ENCODE measurements at regions not wholly inside any gene's neighbourhood (a gene's known extent, or its start where the extent isn't known, plus 50 kb on each side); places are given as distances from the start of the nearest gene placed in this dataset.
"Not testable (repeated sequence)": the region's sequence is repeated elsewhere in the genome, so short reads cannot be mapped to it uniquely, and the experiment has no call there.

DNA sequence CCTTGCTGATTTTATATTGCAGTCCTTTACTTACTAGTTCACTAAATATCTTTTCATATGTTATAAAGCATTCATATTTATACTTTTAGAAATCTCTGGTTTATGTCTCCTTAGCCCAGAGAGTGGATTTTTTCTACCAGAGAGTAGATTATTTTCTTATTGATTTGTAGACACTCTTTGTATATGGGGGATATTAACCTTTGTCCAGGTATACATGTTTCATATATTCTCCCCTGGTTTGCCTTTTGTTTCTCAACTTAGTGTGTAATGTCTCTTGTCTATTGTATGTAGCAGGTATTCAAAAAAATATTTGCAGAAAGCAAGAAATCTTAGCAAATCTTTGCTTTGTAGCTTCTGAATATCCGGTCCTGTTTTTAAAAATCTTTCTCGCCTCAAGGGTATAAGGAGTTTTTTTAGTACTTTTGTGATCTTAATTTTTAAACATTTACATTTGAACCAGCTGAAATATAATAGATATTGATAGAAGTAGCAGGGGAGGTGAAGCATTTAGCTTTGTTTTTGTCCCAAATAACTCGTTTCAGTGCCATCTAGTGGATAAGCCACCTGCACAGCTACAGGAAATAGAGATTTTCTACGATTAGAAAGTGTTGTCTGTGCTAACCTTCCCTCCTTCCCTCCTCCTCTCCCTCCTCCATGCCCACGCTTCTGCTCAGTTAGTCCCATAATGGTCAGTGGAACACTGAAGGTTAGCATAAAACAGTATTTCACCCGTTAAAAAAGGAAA lies 97.0 kb downstream of the PHETA1 start:
- no peak for DNase-seq

DNA sequence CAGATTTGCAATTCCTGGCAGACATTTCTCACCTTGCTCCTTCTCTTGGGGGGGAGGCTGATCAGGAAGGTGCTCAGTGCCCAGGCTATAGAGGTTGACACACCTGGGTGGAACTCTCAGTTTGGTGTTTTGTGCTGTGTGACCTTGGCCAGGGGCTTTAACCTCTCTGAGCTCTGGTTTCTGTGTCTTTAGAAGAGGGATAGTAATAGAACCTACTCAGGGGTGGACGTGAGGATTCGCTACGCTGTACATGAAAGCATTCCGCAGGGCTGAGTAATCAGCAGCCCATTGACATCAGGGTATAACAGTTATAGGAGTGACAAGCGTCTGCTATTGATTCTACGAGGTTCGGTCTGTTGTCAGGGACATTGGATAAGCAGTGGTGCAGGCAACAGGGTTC lies 98.1 kb downstream of the PHETA1 start:
- DNase-seq: no peak

DNA sequence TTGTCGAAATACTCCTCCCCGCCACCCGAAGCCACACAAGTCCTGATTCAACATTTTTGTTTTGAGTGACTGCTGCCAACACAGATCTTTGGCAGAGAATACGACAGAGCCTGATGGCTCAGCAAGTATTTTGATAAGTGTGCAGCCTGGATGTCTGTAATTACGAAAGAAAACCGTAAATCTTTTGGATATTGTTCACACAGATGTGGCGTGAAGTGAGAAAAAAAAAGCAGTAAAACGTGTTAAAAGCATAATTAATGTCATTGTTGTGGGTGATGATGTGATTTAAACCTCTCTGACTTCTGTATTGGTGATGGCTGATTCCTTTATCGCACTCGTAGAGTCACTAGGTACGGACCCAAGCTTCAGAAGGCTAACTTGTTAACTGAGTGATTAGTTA lies 98.7 kb downstream of the PHETA1 start:
- DNase-seq: no peak

DNA sequence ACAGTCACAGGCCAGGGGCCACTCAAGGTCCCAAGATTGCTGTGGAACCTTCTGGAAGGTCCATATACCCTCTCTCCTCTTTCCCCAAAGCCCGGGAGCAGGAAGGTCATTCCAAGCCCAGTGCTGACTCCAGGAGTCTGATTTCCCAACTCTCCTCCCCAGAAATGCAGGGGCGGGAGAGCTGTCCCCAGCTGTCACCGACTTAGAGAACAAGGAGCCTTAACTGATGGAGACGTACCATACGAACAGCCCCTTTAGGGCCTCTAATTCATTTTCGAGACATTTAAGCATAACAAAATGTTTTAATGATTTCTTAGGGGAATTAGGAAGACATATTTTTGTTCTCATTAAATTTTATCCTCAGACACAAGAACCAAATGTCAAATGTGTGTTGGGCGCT lies 99.2 kb downstream of the PHETA1 start:
- DNase-seq: no peak

DNA sequence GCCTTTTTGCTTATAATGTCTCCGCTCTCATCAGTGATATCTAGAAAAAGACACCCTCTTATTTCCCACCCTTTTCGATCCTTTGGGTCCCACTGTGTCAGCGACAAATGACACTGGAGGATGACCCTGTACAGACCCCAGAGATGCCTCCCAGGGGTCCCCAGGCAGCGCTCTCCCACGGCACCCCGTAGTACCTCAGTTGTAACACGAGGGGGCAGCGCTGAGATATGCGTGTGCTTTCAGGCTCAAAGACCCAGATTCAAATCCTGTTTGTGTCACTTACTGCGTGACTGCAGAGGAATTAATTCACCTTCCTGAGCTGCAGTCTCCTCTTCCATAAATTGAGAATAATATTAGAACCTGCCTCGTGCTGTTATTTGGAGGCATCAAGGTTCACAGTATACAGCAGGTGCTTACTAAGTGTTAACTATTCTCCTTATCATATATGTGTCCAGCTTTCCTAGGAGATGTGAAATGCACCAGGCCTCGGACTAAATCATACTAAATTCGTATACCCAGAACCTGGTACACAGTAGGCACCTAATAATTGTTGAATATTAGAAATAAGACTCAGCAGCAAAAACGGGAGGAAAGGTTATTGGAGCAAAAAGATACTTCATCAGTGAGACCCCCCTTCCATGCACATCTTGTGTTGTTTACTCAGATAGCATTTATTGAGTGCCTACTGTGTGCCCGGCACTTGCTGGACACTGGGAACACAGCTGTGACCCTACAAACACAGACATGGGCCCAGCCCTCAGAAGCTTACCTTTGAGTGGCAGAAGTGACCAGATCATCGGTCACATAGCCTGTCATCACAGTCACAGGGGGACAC lies 99.9 kb downstream of the PHETA1 start:
- DNase-seq: no peak

DNA sequence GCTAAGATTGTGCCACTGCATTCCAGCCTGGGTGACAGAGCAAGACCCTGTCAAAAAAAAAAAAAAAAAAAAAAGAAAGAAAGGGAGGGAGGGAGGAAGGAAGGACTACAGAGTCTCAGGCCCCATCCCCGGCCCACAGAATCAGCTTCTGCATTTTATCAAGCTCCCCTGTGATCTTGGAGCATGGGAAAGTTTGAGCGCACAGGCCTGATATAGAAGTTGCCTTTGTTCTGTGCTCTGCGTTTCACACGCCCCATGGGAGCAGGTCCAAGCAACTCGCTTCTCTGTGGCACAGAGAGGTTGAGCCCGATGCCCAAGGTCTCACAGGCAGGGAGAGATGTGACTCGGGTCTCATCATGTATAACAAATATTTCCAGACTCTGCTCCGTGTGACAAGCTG lies 101.8 kb downstream of the PHETA1 start:
- DNase-seq: no peak

DNA sequence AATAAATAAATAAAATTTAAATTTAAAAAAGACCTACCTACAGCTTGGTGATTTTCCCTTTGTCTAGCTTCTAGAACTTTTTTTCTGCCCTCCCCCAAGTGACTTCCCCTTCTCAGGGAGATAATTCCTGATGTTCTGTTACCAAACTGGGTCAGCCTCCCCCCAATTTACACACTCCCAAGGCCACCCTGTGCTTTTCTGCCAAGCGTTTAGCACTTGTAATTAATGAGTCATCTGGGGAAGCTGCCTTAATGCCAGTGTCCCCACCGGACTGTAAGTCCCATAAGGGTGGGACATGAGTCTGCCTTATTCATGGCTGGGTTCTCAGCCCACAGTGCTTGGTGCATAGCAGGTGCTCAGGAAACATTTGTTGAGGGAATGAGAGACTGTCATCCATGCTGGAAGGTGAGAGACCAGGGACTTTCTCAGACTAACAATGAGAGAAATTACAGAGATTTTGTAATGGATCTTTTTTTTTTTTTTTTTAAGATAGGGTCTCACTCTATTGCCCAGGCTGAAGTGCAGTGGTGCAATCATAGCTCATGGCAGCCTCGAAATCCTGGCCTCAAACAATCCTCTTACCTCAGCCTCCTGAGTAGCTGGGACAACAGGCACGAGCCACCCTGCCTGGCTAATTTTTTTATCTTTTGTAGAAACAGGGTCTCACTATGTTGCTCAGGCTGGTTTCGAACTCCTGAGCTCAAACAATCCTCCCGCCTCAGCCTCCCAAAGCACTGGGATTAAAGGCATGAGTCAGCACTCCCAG lies 106.8 kb downstream of the PHETA1 start:
- DNase-seq: no peak

DNA sequence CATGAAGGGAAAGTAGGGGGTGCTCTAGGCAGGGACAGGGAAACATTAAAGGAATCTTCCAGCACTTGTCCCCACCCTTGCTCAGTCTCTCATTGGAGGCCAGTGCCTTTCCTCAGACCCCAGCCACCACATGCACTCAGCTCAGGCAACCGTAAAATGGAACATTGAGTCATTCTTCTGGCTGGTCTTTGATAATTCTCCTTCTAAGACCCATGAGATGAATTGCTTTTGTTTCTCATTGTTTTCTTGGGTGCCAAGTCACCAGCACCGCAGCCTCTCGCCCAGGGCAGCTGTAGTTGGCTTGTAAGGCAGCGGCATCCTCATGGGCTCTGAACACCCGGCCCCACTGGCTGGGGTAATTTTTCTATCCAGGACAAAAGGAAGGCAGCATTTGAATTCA lies 108.2 kb downstream of the PHETA1 start:
- DNase-seq: no peak

DNA sequence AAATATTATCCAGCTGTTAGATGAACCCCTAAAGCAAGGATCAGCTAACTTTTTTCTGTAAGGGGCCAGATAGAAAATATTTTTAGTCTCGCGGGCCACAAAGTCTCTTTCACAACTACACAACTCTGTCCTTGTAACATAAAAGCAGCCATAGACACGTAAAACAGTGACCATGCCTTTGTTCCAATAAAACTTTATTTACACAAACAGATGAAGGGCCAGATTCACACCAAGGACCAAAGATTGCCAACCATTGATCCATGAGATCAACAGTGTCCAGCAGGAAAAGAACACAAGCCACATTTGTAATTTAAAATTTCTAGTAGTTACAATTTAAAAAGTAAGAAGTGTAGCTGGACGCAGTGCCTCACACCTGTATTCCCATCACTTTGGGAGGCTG lies 109.7 kb downstream of the PHETA1 start:
- no peak for DNase-seq

DNA sequence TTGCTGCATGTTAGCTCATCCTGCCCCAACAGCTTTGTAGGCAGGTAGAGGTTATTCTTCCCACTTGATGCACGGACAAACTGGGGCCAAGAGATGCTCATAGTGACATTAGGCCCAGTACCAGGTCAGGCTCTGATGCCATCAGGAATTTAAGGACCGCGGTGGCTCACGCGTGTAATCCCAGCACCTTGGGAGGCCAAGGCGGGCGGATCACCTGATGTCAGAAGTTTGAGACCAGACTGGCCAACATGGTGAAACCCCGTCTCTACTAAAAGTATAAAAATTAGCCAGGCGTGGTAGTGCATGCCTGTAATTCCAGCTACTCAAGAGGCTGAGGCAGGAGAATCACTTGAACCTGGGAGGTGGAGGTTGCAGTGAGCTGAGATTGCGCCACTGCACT lies 110.8 kb downstream of the PHETA1 start:
- not testable (repeated sequence) for DNase-seq

DNA sequence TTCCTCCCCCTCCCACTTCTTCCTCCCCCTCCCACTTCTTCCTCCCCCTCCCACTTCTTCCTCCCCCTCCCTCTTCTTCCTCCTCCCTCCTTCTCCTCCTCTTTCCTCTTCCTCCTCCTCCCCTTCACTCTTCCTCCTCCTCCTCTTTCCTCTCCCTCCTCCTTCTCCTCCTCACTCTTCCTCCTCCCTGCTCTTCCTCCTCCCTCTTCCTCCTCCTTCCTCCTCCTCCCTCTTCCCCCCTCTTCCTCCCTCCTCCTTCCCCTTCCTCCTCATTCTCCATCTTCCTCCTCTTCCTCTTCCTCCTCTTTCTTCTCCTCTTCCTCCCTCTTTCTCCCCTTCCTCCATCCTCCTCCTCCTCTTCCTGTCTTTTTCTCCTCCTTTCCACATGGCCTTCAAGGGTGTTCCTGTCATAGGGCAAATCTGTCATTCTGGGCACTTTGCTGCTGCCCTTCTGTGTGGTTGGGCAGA lies 111.4 kb downstream of the PHETA1 start:
- DNase-seq: no peak

DNA sequence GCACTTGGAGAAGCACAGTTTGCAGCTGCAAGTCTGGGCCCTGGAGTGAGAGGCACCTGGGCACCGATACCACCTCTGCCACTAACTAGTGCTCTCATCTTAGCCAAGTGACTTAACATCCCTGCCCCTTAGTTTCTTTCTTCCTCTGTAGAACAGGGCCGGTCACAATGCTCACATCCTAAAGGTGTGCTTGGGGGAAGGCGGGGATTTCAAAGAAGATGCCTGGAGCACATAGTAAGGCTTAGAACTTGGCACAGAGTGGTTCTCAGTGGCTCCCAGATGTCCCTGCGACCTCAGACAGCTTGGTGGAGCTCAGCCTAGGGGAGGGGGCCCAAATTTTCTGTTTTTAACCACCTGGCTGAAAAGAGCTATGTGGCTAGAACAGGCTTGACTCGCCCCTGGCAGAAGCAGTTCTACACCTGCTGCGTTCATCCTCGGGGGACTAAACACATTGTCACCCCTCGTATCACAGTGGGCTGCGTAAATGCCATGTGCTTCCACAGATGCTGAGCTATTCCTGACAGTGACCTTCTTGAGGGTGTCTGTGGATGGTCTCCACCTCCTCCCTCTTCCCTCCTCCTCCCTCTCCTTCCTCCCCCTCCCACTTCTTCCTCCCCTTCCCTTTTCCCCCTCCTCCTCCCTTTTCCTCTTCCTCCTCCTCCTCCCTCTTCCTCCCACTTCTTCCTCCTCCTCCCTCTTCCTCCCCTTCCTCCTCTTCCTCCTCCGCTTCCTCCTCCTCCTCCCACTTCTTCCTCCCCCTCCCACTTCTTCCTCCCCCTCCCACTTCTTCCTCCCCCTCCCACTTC lies 112.1 kb downstream of the PHETA1 start:
- no peak for DNase-seq

DNA sequence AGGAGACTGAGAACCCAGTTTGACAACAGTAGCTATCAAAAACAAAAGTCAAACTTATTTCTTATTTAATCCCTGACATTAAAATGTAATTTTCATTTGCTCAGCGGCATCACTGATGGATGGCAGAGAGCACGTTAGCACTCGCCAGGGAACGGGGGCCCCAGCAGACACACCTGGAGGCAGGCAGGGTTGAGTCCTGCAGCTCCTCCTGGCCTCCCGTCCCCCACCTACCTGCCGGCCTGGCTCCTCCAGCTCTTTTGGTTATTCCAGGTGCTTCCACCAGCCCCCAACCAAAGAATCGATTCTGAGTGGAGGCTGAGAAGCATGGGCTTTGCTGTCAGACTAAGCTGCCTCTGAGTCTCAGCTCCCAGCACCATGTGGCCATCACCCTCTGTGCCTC lies 113.6 kb downstream of the PHETA1 start:
- DNase-seq: no peak

DNA sequence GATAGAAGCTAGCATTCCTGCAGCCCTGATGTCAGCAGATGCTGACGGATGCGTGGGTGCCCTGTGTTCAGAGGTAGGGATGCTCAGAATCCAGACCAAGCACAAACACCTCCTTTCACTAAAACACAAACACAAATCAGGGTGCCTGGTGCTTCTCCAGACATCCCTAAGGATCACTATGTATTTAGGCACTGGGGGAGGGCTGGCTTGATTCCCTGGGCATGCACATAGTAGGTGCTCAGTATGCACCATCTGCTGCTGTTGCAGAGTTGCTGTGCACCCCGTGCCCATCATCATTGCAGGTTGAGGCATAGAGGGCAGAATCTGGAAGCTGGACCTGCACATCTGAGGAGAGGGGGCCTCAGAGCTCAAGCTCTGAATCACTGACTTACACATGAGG lies 114.8 kb downstream of the PHETA1 start:
- no peak for DNase-seq

DNA sequence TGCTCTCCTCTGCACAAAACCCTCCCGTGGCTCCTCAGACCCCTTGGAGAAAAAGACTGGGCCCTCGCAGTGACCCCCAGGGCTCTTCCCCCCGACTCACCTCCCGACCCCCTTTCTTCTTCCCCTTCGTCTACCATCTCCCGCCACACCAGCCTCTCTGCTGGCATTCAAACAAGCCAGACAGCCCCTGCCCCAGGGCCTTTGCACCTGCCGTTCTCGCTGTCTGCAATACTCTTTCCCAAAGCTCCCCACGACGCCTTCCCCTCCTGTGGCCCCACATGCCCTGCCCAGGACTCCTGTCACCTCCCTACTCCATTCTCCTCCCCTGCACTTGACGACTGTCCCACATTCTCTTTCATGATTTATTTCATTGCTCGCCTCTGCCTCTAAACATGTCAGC lies 115.7 kb downstream of the PHETA1 start:
- no peak for DNase-seq

DNA sequence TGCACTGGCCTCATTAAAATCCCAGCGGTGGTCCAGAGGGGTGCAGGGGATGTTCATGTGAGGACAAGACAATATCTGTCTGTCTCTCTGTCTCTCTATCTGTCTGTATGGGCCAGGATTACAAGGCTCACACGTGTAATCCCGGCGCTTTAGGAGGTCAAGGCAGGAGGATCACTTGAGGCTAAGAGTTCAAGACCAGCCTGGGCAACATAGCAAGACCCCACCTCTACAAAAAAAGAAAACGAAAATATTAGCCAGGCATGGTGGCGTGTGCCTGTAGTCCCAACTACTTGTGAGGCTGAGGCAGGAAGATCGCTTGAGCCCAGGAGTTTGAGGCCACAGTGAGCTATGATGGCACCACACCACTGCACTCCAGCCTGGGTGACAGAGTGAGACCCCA lies 117.1 kb downstream of the PHETA1 start:
- no peak for DNase-seq

DNA sequence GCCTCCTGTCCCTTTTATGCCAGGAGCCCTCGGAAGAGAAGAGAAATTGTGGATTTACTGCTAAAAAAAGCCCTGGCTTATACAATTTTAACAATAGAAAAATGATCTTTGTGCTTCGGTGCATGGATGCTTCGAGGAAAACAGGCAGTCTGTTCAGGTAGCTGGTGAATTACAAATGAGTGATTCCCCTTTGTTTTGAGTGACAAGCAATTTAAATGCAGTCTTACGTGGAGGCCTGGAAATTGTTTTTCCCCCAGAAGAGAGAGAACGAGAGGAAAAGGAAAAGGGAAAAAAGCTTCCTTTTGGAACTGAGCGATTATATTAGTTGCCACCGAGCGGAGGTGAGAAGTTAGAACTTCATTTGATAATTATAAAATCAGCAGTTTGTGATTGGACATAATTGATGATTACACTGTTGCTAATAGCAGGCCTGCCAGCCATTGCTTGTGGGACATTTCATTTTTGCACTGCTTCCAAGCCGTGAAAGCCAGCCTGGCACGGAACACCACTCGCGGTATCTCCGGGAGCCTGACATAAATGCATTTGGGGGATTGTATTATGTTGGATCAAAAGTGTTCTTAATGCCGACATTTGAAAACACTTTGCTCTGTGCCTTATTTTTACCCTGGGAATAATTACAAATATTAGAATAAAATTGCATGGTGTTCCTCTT lies 117.7 kb downstream of the PHETA1 start:
- DNase-seq: peak; percentile 9

DNA sequence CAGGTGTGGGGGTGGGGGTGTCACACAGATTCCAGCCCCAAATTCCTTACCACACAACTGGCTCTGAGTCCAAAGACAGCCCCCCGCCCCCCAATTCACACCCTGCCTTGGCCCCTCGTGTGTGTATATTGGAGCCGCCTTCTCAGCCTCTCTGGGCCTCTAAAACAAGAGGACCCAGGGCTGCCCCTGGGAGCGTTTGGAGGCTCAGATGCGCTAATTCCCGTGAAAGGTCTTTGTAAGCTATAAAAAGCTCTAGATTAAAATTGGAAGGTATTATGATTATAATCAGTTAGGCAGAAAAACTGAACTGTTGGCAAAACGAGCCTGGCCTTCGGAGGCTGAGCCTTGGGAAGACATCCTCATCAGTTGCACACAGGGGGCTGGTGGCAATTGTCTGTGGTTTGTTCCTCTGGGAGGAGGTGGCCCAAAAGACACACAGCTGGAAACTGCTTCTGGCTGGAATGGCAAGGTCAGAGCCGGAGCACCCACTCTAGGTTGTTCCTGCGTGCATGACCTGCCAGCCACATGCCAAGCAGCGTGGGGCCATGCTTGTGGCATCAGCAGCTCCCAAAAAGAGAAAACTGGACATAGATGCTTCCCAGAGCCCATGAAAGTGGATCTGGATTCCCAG lies 118.5 kb downstream of the PHETA1 start:
- DNase-seq: peak; percentile 24

DNA sequence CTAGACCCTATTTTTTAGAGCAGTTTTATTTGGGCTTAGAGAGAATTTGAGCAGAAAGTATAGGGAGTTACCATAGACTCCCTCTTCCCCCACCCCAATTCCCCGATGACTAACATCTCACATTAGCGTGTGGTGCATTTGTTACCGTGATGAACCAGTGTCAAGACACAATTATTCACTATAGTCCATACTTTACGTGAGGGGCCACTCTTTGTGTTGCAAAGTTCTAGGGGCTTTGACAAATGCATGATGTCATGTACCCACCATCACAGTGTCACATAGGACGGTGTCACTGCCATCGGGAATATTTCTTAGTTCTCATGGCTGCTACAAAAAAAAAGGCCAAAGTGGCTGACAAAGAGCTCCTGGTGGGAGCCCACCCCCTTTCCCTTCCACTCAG lies 119.1 kb downstream of the PHETA1 start:
- DNase-seq: no peak

DNA sequence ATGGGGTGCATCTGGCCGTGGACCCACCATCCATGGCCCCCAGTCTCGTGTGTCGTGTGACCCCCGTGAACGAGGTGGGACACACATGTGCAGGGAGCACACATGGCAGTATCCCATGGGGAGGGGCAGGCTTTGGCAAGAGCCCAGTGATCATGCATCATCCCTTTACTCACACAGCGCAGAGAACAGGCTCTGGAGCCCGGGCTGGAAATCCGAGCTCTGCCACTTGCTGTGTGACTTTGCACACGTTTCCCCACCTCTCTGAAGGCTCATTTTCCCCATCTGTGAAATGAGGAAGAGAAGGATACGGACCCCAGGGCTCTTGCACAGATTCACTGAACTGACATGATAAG lies 119.9 kb downstream of the PHETA1 start:
- DNase-seq: no peak

DNA sequence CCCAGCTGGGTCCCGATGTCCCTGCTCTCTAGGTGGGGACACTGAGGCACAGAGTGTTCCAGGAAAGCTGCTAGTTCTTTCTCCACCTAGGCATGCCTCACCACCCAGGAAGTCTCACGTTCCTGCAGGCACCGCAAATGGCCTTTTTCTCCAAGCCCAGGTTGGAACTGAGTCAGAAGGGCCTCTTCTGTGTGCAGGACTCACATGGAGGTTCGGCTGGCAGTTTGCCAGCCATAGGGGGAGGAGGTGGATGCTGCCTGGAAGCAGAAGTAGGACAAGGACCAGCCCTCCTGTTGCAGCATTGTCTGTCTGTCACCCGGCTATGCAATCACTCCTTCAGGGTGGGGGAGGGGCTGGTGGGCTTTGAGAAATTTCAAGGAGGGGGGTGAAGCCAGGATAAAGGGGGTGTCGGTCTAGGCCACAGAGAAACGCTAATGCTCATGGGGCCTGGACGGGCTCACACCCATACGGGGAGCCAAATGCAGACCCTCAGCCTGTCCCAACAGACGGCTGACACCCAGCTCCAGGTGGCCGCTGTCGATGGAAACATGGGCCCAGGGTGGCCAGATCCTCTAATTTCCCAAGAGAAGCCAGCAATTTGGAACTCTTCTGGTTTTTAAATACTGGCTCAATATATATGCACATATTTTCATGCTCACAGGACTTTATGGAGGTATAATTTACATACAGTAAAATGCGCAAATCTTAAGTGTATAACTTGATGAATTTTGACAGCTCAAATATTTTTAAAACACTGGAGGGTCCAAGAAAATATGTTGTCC lies 120.5 kb downstream of the PHETA1 start:
- DNase-seq: peak; percentile 54

Measured in retina (tissue), 1 donor.